HG03432 (cell line): ENCODE measurements at regions not wholly inside any gene's neighbourhood (a gene's known extent, or its start where the extent isn't known, plus 50 kb on each side); places are given as distances from the start of the nearest gene placed in this dataset.

Source experiments
- ATAC-seq: cut with Tn5 transposase; IDR thresholded peaks from one replicate; pipeline ENCODE4 v1.9.1; 2021; ENCODE audit warnings: mild to moderate bottlenecking, moderate library complexity; ENCODE audit not compliant: unreplicated experiment

DNA sequence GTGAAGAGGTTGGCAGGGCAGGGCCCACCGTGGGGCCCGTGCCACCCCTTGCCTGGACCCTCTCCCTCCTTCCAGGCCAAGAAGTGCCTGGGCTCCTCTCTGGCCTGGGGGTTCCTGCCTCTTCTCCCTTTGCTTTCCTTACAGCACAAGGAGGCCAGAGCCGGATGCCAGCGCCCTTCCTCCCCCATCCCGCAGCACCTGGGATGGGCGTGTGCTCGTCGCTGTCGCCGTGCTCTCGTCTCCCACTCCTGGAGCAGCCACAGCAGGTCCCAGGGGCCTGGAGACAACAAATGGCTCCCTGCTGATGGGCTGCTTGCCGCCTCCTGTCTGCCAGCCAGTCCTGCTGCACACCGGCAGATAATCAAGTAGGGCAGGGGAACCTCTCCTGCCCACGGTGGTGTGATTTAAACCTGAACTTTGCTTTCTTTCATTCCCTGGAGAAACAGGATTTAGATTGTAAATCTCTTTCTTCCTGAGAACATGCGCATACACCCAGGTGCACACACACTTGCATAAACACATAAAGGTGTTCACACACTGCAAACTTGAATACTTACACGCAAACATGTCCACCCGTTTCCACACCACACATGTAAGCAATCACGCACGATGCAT, 50.8 kb upstream of the POU3F1 start:
- no peak for ATAC-seq
